GM20000 (cell line): ENCODE measurements at regions not wholly inside any gene's neighbourhood (a gene's known extent, or its start where the extent isn't known, plus 50 kb on each side); places are given as distances from the start of the nearest gene placed in this dataset.
"Not testable (repeated sequence)": the region's sequence is repeated elsewhere in the genome, so short reads cannot be mapped to it uniquely, and the experiment has no call there.

ENCODE experiments used
- DNase-seq: peaks from one replicate; pipeline ENCODE4 v3.0.0; 2012; ENCODE audit warnings: low spot score
- CTCF ChIP-seq: IDR thresholded peaks from 2 replicates; pipeline ENCODE4 v1.5.1; 2012; ENCODE audit warnings: mild to moderate bottlenecking, control low read depth; ENCODE audit errors: extremely low read depth, missing control alignments

- no peak for TF ChIP-seq CTCF
- DNase-seq = no peak
Observed at GRCh38 chr16:16763449-16763848, 384.5 kb downstream of the NPIPA7 start.

- not testable (repeated sequence) for DNase-seq
Observed at GRCh38 chr16:16770717-16771116, 391.8 kb downstream of the NPIPA7 start.

GRCh38 chr16:16774389-16774788, 395.4 kb downstream of the NPIPA7 start:
- TF ChIP-seq CTCF = no peak

GRCh38 chr16:16778332-16778731, 399.4 kb downstream of the NPIPA7 start:
- TF ChIP-seq CTCF = no peak
- no peak for DNase-seq

More at GRCh38 chr16:16774389-16774788, 395.4 kb downstream of the NPIPA7 start:
- no peak for DNase-seq

- no peak for TF ChIP-seq CTCF
- no peak for DNase-seq
Observed at GRCh38 chr16:16780588-16780987, 401.6 kb downstream of the NPIPA7 start.

GRCh38 chr16:16782153-16782552, 403.2 kb downstream of the NPIPA7 start:
- TF ChIP-seq CTCF = no peak
- no peak for DNase-seq

- TF ChIP-seq CTCF = no peak
- DNase-seq = no peak
Observed at GRCh38 chr16:16788004-16788403, 409.1 kb downstream of the NPIPA7 start.

GRCh38 chr16:16790597-16790996, 411.7 kb downstream of the NPIPA7 start:
- DNase-seq = no peak
- TF ChIP-seq CTCF = no peak
